SH-SY5Y (cell line): ENCODE measurements at regions not wholly inside any gene's neighbourhood (a gene's known extent, or its start where the extent isn't known, plus 50 kb on each side); places are given as distances from the start of the nearest gene placed in this dataset.

ENCODE experiments used
- GATA2 ChIP-seq: IDR thresholded peaks from 2 replicates; pipeline ENCODE4 v1.6.1; 2011; ENCODE audit warnings: mild to moderate bottlenecking, low read depth, low read length
- GATA3 ChIP-seq: IDR thresholded peaks from 2 replicates; pipeline ENCODE4 v1.6.1; 2011; ENCODE audit warnings: low read depth, mild to moderate bottlenecking, low read length, moderate library complexity

- TF ChIP-seq GATA2 (no peak), GATA3 (no peak)
Observed at GRCh38 chr2:52495816-52496215, 1271.8 kb upstream of the CHAC2 start.
